HuH-7 (cell line): ENCODE measurements at regions not wholly inside any gene's neighbourhood (a gene's known extent, or its start where the extent isn't known, plus 50 kb on each side); places are given as distances from the start of the nearest gene placed in this dataset.
"Not testable (repeated sequence)": the region's sequence is repeated elsewhere in the genome, so short reads cannot be mapped to it uniquely, and the experiment has no call there.

Experiments used
- DNase-seq: peaks from one replicate; pipeline ENCODE4 v3.0.0; 2011; ENCODE audit warnings: low spot score

DNA sequence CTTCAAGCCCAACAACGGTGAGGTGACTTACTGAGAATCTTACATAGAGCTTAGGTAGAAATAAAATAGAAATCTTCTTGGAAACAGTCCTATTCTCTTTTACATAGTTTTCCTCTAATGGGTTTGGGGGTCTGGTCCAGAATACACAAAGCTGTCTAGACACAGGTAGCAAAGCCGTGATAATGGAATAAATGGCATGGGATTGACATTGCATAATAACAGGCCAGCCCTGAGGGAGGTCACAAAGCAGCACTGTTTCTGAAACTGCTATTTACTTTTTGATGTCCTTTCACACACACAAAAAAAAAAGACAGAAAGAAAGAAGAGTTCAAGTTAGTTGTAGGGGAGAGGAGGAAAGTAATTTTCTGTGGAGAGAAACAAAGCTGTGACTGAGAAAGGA, 364.8 kb upstream of the SORCS1 start:
- DNase-seq: no peak

DNA sequence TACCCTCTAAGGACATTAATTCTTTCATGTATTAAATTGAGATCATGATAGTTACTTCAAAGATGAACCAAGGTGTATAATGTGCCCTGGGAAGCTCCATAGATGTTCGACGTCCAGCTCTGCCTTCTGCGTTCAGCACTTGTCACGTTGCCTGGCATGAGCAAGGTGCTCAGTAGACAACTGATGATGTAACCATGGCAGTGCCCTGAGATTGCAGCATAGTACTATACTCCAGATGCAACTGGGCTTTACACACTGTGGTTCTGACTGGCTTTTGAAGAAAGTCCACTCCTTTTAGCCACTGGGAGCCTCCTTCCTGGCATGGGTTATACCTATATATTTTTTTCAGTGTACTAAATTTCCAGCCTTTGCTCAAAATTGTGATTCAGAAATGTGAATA, 355.8 kb upstream of the SORCS1 start:
- no peak for DNase-seq

DNA sequence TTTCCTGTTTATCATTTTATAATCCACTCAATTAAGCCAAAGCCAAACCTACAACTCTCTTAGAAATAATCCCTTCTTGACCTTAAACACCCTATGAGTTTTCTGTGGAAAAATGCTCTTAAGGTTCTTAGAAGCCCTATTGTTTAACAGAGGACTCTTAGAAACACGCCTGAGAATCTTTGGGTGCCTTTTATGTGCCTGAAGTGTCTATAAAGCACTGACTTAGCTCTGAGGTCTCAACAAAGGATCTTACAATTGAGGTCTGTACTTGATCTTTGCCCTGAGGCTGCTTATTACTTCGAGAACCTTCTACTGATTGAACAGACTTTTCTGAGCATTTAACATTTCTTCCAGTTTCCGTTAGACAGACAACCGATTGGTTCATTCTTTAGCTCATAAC, 353.3 kb upstream of the SORCS1 start:
- no peak for DNase-seq

DNA sequence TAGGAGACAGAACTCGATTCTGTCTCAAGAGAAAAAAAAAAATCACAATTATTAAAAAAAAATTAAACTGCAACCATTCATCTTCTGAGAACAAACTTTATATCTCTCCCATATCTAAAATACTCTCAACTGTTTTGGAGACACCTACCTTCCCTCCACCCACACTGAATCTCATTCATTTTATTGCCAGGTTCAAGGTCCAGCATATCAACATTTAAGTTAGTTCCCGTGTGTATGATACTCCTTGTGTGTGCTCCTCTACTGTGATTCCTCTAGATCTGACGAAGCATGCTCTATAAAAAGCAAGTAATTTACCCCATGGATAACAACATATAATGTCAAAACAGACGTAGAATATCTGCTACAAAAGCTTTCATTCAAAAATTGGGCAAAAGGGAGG, 351.8 kb upstream of the SORCS1 start:
- DNase-seq: no peak

DNA sequence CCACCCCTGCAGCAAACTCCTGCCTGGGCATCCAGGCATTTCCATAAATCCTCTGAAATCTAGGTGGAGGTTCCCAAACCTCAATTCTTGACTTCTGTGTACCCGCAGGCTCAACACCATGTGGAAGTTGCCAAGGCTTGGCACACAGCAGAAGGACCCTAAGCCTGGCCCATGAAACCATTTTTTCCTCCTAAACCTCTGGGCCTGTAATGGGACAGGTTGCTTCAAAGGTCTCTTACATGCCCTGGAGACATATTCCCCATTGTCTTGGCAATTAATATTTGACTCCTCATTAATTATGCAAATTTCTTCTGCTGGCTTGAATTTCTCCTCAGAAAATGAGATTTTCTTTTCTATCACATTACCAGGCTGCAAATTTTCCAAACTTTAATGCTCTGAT, 339.5 kb upstream of the SORCS1 start:
- not testable (repeated sequence) for DNase-seq

DNA sequence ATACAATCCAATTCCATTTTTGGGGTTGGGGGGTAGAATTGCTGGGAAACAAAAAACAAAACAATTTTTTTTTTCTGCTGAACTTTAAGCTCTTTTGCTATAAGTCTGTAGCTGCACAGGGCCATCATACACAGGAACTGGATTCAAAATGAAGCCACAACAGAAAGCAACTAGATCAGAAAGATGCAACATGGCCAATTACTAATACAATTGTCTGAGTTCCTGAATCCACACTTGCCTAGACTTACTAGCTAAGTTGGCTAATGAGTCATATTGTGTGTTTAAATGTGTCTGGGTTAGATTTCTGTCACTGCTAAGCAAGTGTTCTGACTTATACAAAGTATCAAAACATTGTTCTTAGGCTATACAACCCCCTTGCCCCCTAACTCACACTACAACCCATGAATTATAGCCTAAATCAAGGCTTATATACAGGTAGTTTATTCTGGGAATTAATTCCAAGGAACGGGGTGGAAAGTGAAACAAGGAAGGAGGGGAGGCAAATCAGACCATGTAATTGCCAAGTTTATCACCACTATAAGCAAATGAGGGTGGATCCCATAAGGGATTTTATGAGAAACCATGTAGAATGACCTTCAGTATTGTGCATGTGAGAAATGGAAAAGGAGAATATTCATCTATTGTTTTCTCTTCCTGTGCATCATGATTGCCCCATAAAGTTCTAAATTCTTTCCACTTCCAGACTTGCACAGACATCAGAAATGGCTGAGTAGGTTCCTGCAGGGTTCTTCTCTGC, 337.9 kb upstream of the SORCS1 start:
- DNase-seq: no peak

DNA sequence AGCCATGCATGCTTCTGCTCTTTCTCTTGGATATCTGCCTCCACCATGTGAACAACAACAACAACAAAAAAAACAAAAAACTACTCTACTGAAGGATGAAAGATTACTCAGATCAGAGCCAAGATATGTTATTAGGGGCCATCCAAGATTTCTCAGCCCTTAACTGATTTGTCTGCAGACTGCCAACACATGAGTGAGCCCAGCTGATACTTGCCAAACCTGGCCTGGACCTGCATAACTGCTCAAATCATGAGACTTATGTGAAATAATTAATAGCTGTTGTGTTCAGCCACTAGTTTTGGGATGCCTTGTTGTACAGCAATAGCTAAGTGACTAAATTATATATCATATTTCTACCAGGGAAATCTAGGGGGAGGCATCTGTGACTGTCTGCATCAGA, 334.5 kb upstream of the SORCS1 start:
- DNase-seq: no peak

DNA sequence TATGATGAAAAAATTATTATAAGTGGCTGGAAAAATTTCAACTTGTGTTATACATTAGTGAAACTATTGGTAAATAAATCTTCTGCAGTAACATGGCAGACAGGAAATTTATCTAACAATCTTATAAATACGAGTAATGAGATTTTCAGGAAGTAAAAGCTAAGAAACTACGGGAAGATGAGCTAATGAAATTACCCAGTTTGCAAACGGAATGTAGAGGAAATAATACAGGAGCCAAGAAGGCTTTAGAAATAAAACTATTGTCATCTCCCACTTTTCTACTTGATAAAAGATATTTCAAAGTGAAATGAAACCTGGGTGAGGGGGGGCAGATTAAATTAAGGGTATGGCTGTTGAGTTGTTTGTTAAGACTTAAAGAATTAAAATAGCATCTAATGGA, 332.5 kb upstream of the SORCS1 start:
- no peak for DNase-seq

DNA sequence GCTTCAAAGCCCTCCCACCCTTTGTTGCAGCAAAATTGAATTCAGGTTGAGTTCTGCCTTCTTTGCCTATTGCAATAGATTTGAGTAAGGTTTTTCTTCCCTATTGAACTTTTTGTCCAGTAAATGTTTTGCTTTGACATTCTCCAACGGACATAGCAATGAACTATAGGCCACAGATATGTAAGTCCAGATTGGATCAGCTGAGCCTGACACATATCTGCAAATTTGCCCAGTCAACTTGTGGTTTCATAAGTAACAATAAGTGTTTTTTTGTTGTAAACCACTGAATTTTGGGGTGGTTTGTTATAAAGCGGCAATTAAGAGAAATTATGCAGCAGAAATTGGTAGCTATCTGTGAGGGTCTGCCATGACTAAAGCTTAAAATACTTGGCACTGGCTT, 332.1 kb upstream of the SORCS1 start:
- DNase-seq: no peak

DNA sequence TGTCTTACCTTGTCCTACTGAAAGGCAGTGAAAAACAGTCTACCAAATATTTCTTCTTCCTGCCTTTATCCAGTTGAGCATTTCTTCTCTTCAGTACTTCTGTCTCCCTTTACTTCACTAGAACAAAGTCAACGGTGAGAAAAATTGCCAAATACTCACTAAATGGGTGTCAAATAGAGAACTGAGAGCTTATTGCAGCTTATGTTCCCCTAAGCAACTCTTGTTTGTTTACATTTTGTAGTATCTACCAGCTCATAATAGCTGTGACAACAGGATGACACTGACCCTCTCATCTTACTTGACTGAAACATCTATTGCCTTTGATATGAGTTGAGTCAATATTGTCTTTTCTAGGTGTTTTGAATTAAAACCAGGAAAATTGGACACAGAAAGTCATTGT, 327.9 kb upstream of the SORCS1 start:
- no peak for DNase-seq

DNA sequence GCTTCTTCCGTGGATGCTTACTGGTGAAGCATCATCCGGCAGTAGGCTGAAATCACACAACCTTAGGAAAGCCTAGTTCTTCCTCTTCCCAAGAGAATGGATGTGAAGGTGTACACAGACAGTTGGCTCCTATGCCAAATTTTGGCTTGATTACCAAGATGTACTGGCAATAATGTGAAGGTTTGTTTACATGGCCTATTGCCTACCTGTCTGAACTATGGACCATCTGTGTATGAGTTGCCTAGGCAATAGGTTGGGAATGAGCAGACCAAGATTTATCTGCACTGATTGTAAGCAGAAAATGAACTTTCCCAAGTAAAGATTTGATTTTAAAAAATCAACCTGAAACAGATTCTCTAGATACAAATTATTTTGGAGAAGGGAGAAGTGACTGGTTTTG, 325.9 kb upstream of the SORCS1 start:
- DNase-seq: no peak

DNA sequence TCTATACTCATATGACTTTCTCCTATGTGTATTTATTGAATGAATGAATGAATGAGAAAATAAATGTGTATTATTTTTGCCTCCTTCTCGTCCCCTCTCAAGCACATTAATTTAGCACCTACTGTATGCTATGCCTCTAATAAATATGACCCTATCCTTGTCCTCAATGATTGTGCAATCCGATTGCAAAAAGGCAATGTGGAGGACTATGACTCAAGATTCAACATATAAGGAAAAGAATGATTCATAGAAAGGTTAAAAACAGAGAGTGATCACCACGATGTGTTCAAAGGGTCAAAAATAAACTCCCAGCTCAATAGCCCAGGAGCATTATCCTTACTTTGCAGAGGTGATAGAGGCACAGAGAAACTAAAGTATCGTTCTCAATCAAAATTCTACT, 322.8 kb upstream of the SORCS1 start:
- no peak for DNase-seq

DNA sequence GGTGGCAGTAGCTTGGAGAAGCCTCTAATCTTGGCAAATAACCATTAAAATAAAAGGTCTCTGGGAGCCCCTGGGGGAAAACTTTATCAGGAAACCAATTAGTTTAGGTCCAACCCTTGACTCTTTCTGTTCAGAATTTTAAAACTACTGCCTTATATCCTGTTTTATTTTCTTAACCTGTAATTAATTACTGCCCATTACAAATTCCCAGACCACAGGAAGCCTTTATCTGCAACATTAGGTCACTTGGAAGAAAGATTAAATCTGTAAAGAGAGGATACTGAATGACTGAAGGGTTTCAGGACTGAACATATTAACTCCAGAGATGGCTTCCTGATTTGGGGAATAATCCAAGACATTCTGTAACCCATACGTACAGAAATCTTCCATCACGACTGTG, 320.5 kb upstream of the SORCS1 start:
- no peak for DNase-seq

DNA sequence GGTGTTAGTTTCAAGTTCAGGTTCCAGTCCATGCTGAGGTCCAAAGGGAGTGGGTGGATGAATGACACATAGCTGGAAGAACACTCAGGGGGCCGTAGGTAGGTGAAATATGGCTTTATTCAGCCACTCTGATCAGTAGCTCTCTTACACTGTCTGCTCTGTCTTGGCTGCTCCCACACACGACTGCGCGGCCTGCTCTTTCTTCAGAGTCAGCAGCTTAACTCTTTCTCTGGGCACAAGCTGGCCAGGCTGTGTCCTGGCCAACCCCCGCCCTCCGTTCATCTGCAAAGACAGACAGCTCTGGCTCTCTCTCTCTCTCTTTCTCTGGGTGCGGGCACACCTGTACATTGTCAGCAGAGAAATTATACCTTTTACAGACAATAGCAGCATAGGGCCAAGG, 317.4 kb upstream of the SORCS1 start:
- DNase-seq: no peak

DNA sequence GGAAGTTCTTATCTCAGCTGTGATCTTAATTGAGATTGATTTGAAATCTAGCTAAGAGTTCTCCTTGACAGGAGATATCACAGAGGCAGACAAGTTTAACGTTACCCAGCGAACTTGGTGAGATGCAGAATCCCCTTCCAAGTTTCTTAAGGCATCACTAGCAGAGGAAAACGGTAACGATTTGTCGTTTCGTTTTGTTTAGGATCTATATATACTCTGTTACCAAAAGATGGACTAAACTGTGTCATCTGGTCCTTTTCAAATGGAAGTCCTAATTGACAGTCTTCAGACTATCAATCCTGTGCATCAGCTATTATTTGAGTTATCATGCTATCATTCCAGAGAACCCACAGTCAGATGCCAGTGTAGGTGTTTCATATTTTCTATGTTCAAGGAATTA, 316.7 kb upstream of the SORCS1 start:
- DNase-seq: no peak

DNA sequence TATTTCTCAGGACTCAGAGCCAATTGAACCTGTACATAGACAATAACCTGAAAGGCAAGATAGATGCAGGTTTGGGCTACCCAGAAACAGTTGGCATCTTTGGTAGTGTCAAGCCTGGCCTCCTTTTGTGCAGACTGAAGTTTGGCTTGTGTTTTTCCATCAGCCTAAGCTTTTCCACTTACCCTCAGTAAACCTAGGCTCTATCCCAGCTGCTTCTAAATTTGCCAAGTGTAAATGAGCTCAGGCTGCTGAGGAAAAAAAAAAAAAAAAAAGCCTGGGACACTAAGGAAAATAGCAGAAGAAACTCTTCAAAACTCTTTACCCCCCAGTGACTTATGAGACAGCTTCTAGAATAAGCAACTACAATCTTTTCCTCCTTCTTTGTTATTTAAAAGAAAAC, 316.3 kb upstream of the SORCS1 start:
- DNase-seq: no peak

DNA sequence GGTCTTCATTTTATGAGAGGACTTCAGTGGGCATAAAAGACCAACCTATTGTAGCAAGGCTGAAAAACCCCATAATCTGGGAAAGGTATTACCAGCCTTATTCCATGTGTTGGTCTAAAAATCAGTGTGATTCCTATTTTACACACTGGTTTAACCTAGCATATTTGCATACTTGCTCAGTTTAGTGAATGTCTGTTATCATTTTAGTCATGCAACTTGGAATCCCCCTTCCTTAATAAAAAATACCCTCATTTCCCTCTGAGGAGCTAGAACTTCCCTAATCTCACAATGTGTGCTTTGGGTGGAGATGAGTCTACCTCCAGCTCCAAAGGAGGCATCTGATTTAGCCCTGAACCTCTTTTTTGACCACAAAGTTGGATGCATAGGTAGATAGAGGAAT, 312.8 kb upstream of the SORCS1 start:
- DNase-seq: no peak

DNA sequence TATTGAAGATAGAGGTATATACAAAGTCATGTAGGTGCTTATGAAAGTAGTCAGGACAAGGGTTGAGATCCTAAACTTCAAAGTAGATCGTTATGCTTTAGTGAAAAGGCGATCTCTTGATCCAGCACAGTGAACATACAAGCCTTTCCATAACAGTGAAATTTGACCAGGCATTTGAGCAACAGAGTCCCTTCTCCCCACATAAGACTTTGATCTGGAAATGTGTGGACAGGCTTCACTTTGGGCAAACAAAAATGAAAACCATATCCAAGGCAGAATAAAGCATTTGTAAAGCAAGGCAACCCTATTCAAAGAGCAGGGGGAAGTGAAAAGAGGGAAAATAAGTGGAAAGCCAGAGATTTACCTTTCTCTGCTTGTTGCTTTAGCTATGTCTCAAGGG, 311.9 kb upstream of the SORCS1 start:
- no peak for DNase-seq

DNA sequence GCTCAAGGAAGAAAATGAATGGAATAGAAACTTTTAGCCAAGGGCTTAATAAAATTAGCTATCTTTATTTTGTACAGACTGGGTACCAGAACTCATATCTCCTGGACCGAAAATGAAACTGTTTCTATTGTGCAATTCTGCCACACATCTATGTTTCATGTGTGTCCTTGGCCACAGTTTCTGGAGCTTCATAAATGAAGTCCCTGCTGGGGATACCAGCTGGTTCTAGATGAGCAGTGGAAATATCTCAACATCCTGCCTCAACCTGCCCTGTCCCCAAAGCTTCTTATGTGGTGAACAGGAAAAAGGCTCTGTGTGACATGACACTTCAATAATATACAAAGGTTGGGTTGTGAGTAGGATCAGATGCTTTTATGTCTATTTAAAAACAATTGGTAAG, 310.1 kb upstream of the SORCS1 start:
- DNase-seq: no peak

DNA sequence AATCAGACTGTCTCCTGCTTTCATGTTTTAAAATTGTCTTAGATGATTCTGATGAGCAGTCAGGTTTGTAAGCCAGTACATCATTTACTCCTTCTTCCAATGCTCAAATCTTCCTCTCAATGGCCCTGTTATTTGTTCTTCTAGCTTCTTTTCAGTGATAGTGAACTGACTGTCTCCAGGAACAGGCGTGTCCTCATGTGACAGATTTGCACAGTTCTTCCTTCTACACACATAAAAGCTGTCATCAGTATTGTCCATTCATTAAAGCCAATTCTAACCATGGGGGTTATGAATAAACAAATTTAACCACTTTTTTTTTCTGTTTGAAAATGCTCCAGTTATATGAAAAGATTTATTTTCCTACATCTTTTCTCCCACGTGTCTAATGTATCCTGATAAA, 308.7 kb upstream of the SORCS1 start:
- no peak for DNase-seq

DNA sequence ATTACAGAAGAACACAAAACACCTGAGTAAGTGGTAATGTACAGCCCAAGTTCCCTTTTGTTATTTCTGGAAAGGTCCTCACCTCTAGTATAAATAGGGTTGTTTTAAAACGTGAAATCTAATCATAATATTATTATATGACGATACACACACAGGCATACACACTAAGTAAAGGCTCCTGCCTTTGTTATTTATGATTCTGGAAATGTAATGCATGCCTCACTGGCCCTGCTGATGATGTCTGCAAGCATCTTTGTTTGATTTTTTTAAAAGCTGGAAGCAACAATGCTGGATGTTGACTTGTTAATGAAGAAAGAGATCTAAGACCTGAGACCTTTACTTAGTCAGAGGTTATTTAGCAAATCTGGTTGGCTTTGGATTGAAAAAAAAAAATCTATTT, 307.4 kb upstream of the SORCS1 start:
- no peak for DNase-seq

DNA sequence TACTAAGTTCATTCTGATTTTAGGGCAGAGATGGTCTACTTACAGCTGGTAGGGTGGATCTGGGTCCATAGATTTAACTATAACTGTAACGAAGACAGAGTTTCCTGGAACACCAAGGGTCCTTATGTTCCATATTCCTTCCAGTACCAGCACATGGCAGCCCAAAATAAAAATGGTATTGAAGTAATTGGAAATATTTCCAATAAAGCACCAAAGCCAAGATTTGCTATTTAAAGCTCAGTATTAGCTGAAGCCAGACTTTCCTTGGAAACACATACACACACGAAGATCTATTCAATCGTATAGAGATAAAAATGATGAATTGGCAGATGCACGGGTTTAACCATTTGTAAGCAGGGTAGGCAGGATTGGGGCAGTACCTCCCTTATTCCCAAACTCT, 289.1 kb upstream of the SORCS1 start:
- no peak for DNase-seq

DNA sequence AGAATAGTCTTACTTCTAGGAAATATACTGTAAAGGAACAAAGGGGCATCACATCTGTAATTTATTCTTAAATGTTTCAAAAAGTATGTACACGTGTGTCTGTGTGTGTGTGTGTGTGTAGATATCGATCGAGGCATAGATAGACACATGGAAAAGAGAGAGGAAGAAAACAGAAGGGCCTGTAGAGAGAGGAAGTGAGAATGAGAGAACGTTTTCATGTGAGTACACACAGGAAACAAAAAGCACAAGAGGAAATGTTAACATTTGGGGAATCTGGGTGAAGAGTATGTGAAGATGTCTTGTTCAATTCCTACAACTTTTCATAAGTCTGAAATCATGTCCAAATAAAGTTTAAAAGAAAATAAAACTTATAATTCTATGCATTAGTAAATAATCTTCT, 286.5 kb upstream of the SORCS1 start:
- DNase-seq: no peak

DNA sequence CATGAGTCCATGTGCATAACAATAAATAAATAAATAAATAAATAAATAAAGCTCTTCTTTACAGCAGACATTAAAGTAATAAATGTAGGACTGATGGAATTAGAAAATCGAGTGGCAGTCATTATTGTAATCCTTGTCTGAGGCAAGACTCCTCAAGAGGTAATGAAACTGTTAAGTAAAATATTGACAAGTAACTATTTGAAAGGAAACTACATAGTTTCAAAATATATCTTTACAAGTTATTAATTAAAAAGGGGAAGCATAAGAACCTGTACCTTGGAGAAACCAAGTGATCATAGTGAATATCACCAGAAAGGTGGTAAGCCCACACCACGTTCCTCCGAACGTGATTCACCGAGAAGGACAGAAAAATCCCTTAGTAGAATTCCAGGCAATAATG, 285.6 kb upstream of the SORCS1 start:
- DNase-seq: no peak

DNA sequence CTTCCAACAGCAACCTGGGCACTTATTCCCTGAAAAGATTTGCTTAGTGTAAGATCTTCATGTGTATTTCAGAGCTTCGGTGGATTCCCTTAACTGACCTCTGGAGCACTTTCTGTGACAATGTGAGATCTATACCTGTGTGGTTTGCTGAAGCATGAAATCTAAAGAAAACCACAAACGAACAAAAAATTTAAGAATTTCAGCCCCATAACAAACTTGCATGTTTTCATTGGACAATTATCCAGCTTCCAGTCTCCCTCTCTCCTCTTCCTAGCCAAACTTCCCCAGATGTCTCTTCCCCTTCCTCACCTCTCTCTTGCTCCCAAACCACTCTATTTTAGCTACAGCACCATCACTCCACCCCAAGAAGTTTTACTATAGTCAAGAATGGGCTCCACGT, 279.9 kb upstream of the SORCS1 start:
- DNase-seq: no peak
